Neural cell (in vitro differentiated cells): ENCODE measurements at regions not wholly inside any gene's neighbourhood (a gene's known extent, or its start where the extent isn't known, plus 50 kb on each side); places are given as distances from the start of the nearest gene placed in this dataset.

Source experiments
- H2AFZ ChIP-seq: fragments of 200-600, 300-800 bp; sonication (generic), shearing (Covaris generic); 2 replicates; pipeline ENCODE4 v1.6.0; 2014; ENCODE audit warnings: low read depth, mild to moderate bottlenecking, antibody characterized with exemption, low read length, moderate library complexity
- H3F3A ChIP-seq: fragments of 200-600 bp; shearing (Covaris generic); 2 replicates; pipeline ENCODE4 v1.6.1; 2016; ENCODE audit warnings: mild to moderate bottlenecking, moderate library complexity, mixed read lengths, antibody characterized with exemption, low read length; ENCODE audit not compliant: insufficient read depth, poor library complexity, severe bottlenecking
- H3K27ac ChIP-seq: fragments of 200-600, 300-800 bp; sonication (generic), shearing (Covaris generic); 2 replicates; pipeline ENCODE4 v1.5.1; 2014; ENCODE audit warnings: mild to moderate bottlenecking, low read length, moderate library complexity
- H3K27me3 ChIP-seq: fragments of 300-800, 200-600 bp; sonication (generic), shearing (Covaris generic); 2 replicates; pipeline ENCODE4 v1.6.0; 2014; ENCODE audit warnings: mild to moderate bottlenecking, low read depth, low read length, moderate library complexity; ENCODE audit not compliant: insufficient read depth
- H3K36me3 ChIP-seq: fragments of 300-800, 200-600 bp; sonication (generic), shearing (Covaris generic); 2 replicates; pipeline ENCODE4 v1.5.1; 2014; ENCODE audit warnings: mild to moderate bottlenecking, antibody characterized with exemption, low read length, moderate library complexity; ENCODE audit not compliant: insufficient read depth
- H3K4me2 ChIP-seq: fragments of 300-800, 200-600 bp; sonication (generic), shearing (Covaris generic); 2 replicates; pipeline ENCODE4 v1.6.0; 2014; ENCODE audit warnings: mild to moderate bottlenecking, low read length
- H3K4me3 ChIP-seq: fragments of 300-800, 200-600 bp; sonication (generic), shearing (Covaris generic); 2 replicates; pipeline ENCODE4 v1.5.1; 2014; ENCODE audit warnings: mild to moderate bottlenecking, low read length, moderate library complexity
- H3K79me2 ChIP-seq: fragments of 200-600 bp; shearing (Covaris generic); replicated peaks from 2 replicates; pipeline ENCODE4 v1.6.0; 2014; ENCODE audit warnings: mild to moderate bottlenecking, low read length, moderate library complexity; ENCODE audit not compliant: insufficient read depth
- H3K9ac ChIP-seq: fragments of 300-800, 200-600 bp; sonication (generic), shearing (Covaris generic); 2 replicates; pipeline ENCODE4 v1.6.1; 2016; ENCODE audit warnings: mild to moderate bottlenecking, low read length, mixed read lengths
- H3K9me2 ChIP-seq: fragments of 200-600 bp; shearing (Covaris generic); 2 replicates; pipeline ENCODE4 v1.6.1; 2016; ENCODE audit warnings: mild to moderate bottlenecking, low read length, mixed read lengths; ENCODE audit not compliant: insufficient read depth
- H3K9me3 ChIP-seq: fragments of 200-600, 300-800 bp; sonication (generic), shearing (Covaris generic); 2 replicates; pipeline ENCODE4 v1.6.1; 2016; ENCODE audit warnings: mild to moderate bottlenecking, mixed run types, low read length, moderate library complexity, mixed read lengths
- H4K20me1 ChIP-seq: fragments of 200-600 bp; shearing (Covaris generic); 2 replicates; pipeline ENCODE4 v1.6.1; 2016; ENCODE audit warnings: mild to moderate bottlenecking, mixed run types; ENCODE audit not compliant: insufficient read depth
- CTCF ChIP-seq: fragments of 450-650 bp; IDR thresholded peaks from 2 replicates; pipeline ENCODE4 v1.5.1; 2014; ENCODE audit warnings: antibody characterized with exemption, mild to moderate bottlenecking, moderate library complexity; ENCODE audit not compliant: poor library complexity, severe bottlenecking
- EP300 ChIP-seq: fragments of 450-650 bp; conservative IDR thresholded peaks from 2 replicates; pipeline ENCODE4 v1.6.1; 2014; ENCODE audit warnings: antibody characterized with exemption, mild to moderate bottlenecking, moderate library complexity; ENCODE audit not compliant: poor library complexity, severe bottlenecking
- EZH2 ChIP-seq: fragments of 200-600, 300-800 bp; shearing (Covaris generic), sonication (generic); IDR thresholded peaks from 2 replicates; pipeline ENCODE4 v1.6.1; 2014; ENCODE audit warnings: antibody characterized with exemption, low read length, borderline replicate concordance, mild to moderate bottlenecking; ENCODE audit not compliant: insufficient read depth, poor library complexity, severe bottlenecking
- MXI1 ChIP-seq: fragments of 450-650 bp; conservative IDR thresholded peaks from 2 replicates; pipeline ENCODE4 v1.6.1; 2014; ENCODE audit warnings: antibody characterized with exemption, mild to moderate bottlenecking; ENCODE audit not compliant: poor library complexity, severe bottlenecking
- POLR2AphosphoS5 ChIP-seq: IDR thresholded peaks from 2 replicates; pipeline ENCODE4 v1.6.1; 2012
- RAD21 ChIP-seq: fragments of 450-650 bp; conservative IDR thresholded peaks from 2 replicates; pipeline ENCODE4 v1.6.1; 2014; ENCODE audit warnings: antibody characterized with exemption, mild to moderate bottlenecking, moderate library complexity
- REST ChIP-seq: IDR thresholded peaks from 2 replicates; pipeline ENCODE4 v1.6.1; 2012; ENCODE audit warnings: borderline replicate concordance
- SMC3 ChIP-seq: fragments of 450-650 bp; conservative IDR thresholded peaks from 2 replicates; pipeline ENCODE4 v1.6.1; 2014; ENCODE audit warnings: antibody characterized with exemption, mild to moderate bottlenecking, moderate library complexity; ENCODE audit not compliant: poor library complexity
- TAF1 ChIP-seq: IDR thresholded peaks from 2 replicates; pipeline ENCODE4 v1.6.1; 2012; ENCODE audit warnings: low read depth

GRCh38 chr3:80929576-80929975, 831.9 kb downstream of the GBE1 start:
- Histone ChIP-seq H3K4me3 (no peak overlapping the region), H3K9me2 (no peaks in the 10 kb centered on the region), H2AFZ (no peak overlapping the region), H3K36me3 (no peaks in the 10 kb centered on the region), H3K9me3 (no peaks in the 10 kb centered on the region), H4K20me1 (no peaks in the 10 kb centered on the region), H3K79me2 (no peaks in the 10 kb centered on the region), H3K27me3 (no peaks in the 10 kb centered on the region), H3K27ac (no peak overlapping the region), H3K4me2 (no peak overlapping the region), H3K9ac (no peak overlapping the region), H3F3A (no peaks in the 10 kb centered on the region)
- TF ChIP-seq EP300 (no peak), MXI1 (no peak), TAF1 (no peak), EZH2 (no peak), POLR2AphosphoS5 (no peak), CTCF (no peak), REST (no peak), SMC3 (no peak), RAD21 (no peak)

- Histone ChIP-seq H3F3A (no peaks in the 10 kb centered on the region), H3K9me3 (no peaks in the 10 kb centered on the region), H3K9ac (no peak overlapping the region), H3K27ac (no peak overlapping the region), H3K4me3 (no peak overlapping the region), H3K79me2 (no peaks in the 10 kb centered on the region), H3K4me2 (no peak overlapping the region), H3K36me3 (no peaks in the 10 kb centered on the region), H4K20me1 (no peaks in the 10 kb centered on the region), H2AFZ (no peak overlapping the region), H3K27me3 (no peaks in the 10 kb centered on the region), H3K9me2 (no peaks in the 10 kb centered on the region)
- no peak for TF ChIP-seq EZH2
- TF ChIP-seq SMC3 = no peak
- TF ChIP-seq RAD21 = no peak
- TF ChIP-seq TAF1 = no peak
- no peak for TF ChIP-seq EP300
- no peak for TF ChIP-seq REST
- TF ChIP-seq MXI1 = no peak
- TF ChIP-seq CTCF = no peak
- TF ChIP-seq POLR2AphosphoS5 = no peak
Observed at GRCh38 chr3:80914854-80915253, 846.6 kb downstream of the GBE1 start.
